ENCODE measurements at regions not wholly inside any gene's neighbourhood (a gene's known extent, or its start where the extent isn't known, plus 50 kb on each side); places are given as distances from the start of the nearest gene placed in this dataset.

GRCh38 chr6:126607289-126607688 is 267.4 kb downstream of the CENPW start:
- Histone ChIP-seq H3K27me3 (no peaks in the 10 kb centered on the region), H3K36me3 (no peaks in the 10 kb centered on the region), H3K4me3 (no peak overlapping the region), H3K4me1 (no peaks in the 10 kb centered on the region), H3K9me3 (peaks cover 0 to 11% (median 0%) of the 10 kb centered on the region in 4 donors), H3K27ac (no peak overlapping the region)
- 77% methylated on average over 1 of the region's 1 CpG for WGBS, 2 donors
- TF ChIP-seq POLR2A (IDR thresholded peaks at IDR 0.05) (no peak), CTCF (IDR thresholded peaks at IDR 0.05) (no peak), EP300 (IDR thresholded peaks at IDR 0.05) (no peak)
- no peak for DNase-seq (ENCODE audit: low spot score in 2 of 2)

DNA sequence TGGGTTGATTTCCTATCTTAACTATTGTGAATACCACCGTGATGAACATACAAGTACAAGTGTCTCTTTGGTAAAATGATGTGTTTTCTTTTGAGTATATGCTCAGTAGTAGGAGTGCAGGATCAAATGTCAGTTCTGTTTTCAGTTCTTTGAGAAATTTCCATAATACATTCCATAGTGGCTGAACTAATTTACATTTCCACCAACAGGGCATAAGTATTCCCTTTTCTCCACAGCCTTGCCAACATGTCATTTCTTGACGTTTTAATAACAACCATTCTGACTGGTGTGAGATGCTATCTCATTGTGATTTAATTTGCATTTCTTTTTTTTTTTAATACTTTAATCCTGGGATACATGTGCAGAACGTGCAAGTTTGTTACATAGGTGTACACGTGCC is 268.8 kb downstream of the CENPW start:
- 77 to 79% methylated on average over 4 of the region's 4 CpGs for WGBS, 2 donors
- Histone ChIP-seq H3K9me3 (peaks cover 0 to 11% (median 0%) of the 10 kb centered on the region in 4 donors), H3K27ac (no peak overlapping the region), H3K4me3 (no peak overlapping the region), H3K36me3 (no peaks in the 10 kb centered on the region), H3K27me3 (no peaks in the 10 kb centered on the region), H3K4me1 (no peaks in the 10 kb centered on the region)
- DNase-seq (ENCODE audit: low spot score in 2 of 2), result no peak
- TF ChIP-seq POLR2A (IDR thresholded peaks at IDR 0.05) (no peak), EP300 (IDR thresholded peaks at IDR 0.05) (no peak), CTCF (IDR thresholded peaks at IDR 0.05) (no peak)

GRCh38 chr6:126614642-126615504 is 275.0 kb downstream of the CENPW start:
- TF ChIP-seq CTCF (IDR thresholded peaks at IDR 0.05) (no peak), POLR2A (IDR thresholded peaks at IDR 0.05) (no peak), EP300 (IDR thresholded peaks at IDR 0.05) (no peak)
- H3K36me3 ChIP-seq, result no peaks in the 10 kb centered on the region
- no peaks in the 10 kb centered on the region for H3K4me1 ChIP-seq
- no peaks in the 10 kb centered on the region for H3K9me3 ChIP-seq
- H3K27ac ChIP-seq, result no peak overlapping the region
- 71 to 83% methylated on average over 6 of the region's 6 CpGs for WGBS, 2 donors
- H3K4me3 ChIP-seq, result no peak overlapping the region
- no peak for DNase-seq (ENCODE audit: low spot score in 2 of 2)
- no peaks in the 10 kb centered on the region for H3K27me3 ChIP-seq

- H3K27me3 ChIP-seq, result no peaks in the 10 kb centered on the region
- no peak overlapping the region for H3K4me3 ChIP-seq
- WGBS, 2 donors, result 56 to 57% methylated on average over 2 of the region's 2 CpGs
- H3K27ac ChIP-seq, result no peak overlapping the region
- H3K4me1 ChIP-seq, result no peaks in the 10 kb centered on the region
- H3K36me3 ChIP-seq, result no peaks in the 10 kb centered on the region
- no peaks in the 10 kb centered on the region for H3K9me3 ChIP-seq
- DNase-seq (ENCODE audit: low spot score in 2 of 2), result no peak
- TF ChIP-seq CTCF (IDR thresholded peaks at IDR 0.05) (no peak), EP300 (IDR thresholded peaks at IDR 0.05) (no peak), POLR2A (IDR thresholded peaks at IDR 0.05) (no peak)
Measured at GRCh38 chr6:126616866-126617265, 277.0 kb downstream of the CENPW start.

DNA sequence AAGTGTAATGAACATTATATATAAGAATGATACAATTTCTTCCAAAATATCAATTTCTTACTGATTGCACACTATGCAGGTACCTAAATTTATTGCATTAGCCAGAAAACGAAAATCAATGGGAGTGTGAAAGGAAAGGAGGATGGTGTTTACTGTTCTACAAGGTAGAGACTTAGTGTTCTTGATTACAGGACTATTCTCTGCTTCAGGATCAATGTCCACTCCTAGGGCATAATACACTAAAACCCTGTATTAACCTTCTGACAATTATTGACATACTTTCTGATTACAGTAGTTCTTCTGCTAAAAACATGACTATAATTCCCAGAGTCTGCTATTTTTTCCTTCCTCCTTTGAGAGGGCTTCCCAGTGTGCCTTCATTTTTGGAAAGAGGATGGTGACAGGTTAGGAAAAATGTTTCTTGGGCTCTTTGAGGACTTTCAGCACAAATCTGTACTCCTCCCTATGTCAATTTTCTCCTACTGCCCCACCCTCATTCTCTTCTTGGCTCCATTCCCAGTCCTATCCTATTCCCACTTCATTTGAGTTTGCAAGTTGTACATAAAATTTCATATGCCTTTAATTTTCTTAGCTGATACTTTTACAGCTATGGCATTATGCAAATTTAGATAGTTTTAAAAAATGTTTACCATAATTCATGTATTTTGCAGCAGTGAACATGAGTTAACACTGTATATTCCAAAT is 278.9 kb downstream of the CENPW start:
- 54 to 64% methylated on average over 1 of the region's 1 CpG for WGBS, 2 donors
- H3K36me3 ChIP-seq, result no peaks in the 10 kb centered on the region
- no peak for DNase-seq (ENCODE audit: low spot score in 2 of 2)
- H3K4me3 ChIP-seq, result no peak overlapping the region
- H3K27me3 ChIP-seq, result no peaks in the 10 kb centered on the region
- TF ChIP-seq POLR2A (IDR thresholded peaks at IDR 0.05), result no peak
- no peak for TF ChIP-seq CTCF (IDR thresholded peaks at IDR 0.05)
- TF ChIP-seq EP300 (IDR thresholded peaks at IDR 0.05), result no peak
- no peaks in the 10 kb centered on the region for H3K9me3 ChIP-seq
- no peak overlapping the region for H3K27ac ChIP-seq
- no peaks in the 10 kb centered on the region for H3K4me1 ChIP-seq
